Activated CD8-positive, alpha-beta memory T cell treated with anti-CD3 and anti-CD28 coated beads for 4 hours (primary cell): ENCODE measurements at regions not wholly inside any gene's neighbourhood (a gene's known extent, or its start where the extent isn't known, plus 50 kb on each side); places are given as distances from the start of the nearest gene placed in this dataset.

ENCODE experiments used
- DNase-seq, 2 donors: peaks; one replicate each; pipeline ENCODE4 v3.0.0-alpha.2; 2020; ENCODE audit warnings: low read depth in 2 of 2

DNA sequence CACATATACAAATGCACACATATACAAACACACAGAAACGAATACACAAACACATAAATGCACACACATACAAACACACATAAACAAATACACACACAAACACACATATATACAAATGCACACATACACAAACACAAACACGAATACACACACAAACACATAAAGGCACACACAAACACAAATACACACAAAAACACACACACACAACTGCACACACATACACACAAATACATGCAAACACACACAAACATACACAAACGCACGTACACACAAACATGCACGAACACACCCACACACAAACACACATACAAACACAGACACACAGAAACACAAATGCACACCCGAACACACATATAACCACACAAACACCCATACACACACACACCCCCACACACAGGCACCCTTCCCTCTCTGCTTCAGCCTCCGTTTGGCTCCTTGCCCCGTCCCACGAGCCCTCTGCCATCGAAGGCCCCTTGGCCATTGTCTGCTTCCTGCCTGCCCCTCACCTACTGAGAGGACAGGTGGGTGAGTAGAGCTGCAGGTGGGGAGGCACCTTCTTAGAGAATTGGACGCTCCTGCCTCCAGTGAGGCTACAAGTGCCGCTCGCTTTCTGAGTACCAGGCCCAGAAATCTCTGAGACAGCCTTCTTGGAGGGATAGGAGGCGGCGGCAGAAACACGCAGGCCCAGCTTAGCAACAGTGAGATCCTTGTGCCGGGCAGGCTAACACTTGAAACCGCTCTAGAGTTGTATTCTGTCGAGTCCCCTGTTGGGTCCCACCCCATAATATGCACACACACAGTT lies 331.2 kb downstream of the FOXL1 start:
- no peak for DNase-seq

DNA sequence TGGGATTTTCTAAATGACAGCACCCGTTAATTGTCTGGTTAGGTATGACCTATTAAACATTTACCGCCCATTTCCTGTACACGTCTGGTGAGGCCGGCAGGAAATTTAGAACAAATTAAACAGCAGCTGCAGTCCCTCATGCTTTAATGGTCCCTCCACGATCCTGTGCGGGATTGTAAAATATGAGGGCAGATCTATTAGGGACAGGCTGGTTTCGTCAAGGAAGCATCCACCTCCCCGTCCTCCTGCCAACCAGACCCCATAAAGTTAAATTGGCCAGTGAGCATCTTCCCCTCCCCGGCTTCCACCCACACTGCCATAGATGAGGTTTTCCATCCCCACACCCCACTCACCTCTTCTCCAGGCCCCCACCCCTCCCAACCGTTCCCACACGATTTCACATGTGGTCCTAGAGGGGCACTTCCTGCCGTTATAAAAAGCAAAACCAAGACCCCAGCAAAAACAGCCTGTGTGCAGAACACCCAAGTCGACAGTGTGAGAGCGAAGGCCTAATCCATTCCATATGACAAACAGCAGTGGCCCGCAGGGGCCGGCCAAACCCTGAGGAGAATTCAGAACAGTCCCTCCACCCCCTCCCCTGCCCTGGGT lies 331.9 kb downstream of the FOXL1 start:
- no peak for DNase-seq

DNA sequence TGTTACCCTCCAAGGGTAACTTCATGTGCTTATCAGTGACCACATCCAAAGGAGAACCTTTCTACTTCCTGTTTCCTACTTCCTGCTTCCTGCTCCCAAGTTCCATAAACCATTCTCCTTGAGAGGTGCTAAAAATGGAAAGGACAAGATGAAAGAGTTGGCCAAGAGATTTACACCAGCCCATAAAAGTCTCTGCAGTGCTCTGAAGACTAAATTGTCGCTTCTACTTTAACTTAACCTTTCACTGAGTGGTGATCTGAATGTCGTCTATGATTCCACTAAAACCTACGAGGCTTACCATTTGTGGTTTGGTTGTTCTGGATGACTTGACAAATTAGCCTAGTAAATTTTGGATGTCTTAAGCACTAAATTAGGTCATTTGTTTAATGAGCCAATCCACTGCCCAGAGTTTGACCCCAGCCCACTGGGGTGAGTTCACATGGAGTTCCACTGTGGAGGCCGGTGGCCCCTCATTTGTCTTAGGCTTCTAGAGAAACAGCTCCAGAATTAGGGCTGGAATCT lies 333.1 kb downstream of the FOXL1 start:
- DNase-seq, result no peak

DNA sequence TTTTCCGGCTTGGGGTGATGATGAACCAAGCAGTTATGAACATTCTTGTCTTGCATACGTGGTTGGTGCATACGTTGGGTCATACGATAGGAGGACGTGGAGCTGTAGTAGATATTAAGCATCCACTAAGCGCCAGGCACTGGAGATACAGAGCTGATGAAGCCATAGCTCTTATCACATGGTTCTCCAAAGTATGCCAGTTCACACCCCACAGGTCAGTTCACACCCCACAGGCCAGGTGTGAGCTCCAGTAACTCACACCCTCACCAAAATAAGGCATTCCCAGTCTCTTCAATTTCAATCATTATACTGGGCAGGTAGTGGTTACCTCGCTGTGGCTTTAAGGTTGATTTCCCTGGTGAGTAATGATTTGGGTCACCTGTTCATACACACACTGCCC lies 335.5 kb downstream of the FOXL1 start:
- DNase-seq, result no peak

DNA sequence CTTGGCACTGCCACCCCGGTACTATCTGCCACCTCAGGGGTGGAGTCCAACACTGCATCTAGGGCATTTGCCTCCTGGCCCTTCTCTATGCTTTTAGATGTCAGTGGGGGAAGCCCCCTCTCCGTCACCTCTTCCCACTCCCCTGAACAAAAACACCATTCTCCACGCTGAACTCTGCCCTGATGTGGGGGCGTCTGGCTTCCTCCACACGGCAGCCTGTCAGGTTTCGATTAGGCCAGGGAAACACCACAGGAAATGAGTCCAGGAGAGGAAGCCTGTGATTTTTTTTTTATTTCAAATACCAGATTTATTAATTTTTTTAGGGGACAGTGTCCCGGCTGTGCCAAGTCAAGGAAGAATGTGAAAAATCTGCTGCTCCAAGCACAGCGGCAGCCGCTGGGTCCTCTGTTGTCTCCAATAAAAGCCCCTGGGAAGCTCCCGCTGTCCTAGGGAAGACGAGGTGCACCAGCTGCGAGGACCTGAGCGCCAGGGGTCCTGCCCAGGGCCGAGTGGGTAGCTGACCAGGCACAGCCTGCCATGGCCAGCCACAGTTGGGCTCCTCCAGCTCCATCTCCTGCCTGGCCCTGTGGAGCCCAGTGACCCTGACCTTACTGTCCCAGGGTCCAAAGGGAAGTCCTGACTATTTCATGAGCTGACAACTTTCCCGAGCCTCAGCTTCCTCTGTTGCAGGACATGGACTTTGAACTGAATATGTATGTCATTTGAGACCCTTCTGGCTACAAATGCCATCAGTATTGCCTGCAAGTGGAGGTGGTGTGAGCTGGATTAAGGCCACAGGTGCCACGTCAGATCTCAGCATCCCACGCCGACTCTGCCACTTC lies 336.7 kb downstream of the FOXL1 start:
- no peak for DNase-seq

DNA sequence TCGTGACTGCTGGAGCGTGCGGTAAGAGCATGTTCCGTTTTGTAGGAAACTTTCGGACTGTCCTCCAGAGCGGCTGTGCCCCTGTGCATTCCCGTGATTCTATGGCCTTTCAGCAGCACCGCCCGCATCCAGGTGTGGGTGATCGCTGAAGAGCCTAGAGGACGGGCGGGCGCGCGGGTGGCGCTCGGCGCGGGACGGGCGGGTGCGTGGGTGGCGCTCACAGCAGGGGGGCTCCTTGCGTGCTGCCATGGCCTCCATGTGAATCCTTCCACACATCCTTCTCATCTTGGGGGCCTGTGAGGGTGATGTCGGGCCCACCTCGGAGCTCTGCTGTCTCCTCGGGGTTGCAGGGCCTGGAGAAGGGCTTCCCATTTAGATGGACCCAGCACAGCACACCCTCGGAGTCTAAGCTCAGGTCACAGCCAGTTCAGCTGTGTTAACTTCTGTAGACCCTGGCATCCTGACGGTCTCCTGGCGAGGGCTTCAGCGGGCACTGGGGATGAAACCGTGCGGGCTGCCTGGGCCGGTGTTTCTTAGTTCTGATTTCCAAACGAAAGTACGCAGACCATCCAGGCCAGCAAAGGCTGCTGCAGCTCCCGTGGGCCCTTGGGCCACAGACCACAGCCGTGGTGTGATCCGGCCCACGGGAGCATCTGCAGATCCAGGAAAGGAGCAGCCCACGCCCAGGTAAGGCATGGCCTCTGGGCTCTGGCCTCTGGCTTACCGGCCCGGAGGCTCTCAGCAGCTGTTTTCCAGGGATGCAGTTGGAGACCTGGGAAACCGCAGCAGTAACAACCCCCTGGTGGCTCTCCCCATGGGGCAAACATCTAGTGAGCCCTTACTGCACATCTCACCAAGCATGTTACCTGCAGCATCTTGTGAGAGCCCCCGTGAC lies 339.4 kb downstream of the FOXL1 start:
- DNase-seq, result no peak

DNA sequence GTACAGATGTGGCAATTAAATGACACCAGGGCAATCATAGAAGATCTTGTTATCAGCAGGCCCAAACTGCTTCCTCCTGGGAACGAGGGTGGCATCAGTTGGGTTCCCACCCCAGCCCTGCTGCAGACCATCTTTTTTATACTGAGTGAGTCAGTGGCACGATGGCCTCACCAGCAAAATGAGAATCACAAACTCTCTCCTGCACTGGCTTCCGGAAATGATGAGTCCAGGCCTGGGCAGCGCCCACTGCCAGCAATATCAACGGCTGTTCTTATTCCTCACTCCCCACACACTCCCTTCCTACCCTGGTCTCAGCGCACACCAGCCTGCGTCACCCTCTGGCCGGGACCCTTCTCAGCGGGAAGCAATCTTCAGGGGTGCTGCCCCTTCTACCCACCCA lies 340.3 kb downstream of the FOXL1 start:
- DNase-seq, result no peak

DNA sequence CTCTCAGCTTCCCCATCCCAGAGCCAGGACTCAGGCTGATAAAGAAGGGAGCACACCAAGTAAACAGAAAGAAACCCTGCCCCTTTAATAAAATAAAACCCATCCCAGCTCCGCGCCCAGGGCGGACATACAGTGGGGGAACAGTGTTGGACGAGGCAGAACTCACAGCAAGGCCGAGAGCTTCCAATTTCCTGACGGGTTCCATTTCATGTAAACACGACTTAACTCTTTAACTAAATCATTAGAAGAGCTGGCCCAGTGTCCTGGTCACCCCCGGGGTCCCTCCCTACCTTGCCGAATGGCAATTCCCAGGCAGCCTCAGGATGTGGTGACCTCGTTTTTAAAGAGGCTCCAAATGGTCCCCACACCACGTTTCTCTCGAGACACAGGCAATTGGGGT lies 340.7 kb downstream of the FOXL1 start:
- DNase-seq, result no peak

DNA sequence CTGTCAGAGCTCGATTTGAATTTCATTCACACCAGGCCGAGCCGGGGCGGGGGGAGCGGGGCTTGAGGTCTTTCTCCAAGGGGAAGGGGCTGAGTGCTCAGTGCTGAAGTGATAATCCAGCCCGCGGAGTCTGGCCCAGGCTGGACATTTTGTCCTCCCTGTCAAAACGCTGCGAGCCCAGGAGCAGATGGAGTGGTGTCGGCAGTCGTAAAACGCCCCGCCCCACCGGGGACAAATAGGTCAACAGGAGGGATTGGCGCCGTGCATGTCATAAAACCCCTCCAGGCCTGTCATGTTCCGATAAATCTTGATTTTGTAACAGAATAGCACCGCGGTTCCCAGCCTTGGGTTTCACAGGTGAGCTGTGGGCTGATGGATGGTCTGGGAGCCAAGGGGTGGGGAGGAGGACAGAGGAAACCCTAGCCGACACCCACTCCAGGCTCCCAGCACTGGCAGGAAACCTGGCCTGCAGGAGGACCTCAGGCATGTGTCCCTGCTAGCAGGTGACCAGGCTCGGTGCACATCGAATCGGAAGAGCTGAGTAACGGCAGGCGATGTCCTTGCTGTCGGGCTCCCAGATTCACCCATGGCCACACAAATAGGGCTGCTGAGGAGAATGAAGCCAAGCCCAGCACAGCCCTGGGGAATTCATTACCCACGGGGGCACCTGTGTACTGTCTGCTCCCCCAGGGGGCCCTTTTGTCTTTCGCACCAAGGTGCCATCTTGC lies 341.4 kb downstream of the FOXL1 start:
- no peak for DNase-seq

DNA sequence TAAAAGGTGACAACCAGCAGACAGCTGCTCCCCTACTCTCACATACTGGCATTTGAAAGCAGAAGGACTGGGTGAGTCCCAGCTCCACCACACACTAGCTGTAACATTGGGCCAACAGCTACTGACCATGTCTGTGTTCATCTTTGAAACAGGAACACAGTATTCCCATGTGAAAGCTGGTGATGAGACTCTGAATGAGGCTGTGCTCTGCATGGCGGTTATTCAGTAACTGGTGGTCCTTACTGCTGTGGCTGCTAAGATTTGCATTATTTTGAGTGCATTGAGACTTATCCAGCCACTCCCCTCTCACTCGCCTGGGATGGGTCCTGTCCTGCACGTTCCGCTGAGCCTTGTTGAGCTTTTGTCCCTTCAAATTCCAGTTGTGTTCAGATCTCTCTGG lies 342.9 kb downstream of the FOXL1 start:
- no peak for DNase-seq

DNA sequence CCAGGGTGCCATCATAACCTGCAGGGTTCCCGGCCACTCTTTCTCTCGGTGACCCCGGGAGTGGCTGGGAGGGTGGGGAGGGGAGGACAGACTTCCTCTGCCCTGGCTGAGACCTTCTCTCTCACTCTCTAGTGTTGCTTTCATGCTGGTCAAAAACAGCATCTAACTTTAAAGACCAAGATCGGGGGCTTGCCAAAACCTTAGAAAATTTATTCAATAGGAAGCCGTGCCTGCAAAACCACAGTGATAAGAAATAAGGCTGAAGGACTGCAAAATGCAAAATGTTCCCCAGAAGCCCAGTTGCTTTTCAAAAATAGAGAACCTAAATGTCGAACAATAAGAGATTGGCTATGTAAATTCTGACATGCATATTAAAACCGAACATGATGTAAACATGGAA lies 344.0 kb downstream of the FOXL1 start:
- no peak for DNase-seq

DNA sequence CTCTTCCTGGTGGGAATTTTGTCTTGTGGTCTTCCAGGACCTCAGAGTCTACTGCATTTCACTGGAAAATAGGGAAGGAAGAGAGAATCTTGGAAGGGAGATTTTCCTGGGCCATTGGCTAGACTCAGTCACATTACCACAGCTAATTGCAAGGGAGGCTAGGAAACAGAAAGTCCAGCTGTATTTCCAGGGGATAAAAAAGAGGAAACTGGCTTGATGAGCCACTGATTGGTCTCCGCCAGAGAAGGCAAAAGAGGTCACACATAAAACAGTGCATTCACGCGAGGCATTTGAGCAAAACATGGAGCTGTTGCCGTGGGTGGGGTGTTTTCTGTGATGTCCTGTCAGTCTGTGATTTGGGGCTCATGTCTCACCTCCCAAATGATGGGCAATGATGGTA lies 345.3 kb downstream of the FOXL1 start:
- no peak for DNase-seq

DNA sequence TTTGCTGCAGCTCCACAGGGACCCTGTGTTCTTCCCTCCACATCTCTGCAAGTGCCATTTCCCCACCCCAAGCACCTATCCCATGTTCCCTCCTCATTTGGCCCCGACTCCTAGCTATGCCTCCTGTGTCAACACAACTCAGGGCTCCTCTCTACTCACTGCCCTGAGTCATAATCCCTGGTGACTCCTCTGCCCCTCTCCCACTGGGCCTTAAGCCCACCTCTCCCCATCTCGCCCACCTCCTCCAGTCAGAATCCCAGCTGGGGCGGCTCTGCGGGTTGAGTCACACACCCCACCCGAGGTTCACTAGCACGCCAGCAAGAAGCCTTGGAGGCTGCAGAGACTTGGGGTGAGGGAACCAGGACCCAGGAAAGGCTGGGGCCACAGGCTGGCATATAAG lies 346.2 kb downstream of the FOXL1 start:
- DNase-seq, result no peak

DNA sequence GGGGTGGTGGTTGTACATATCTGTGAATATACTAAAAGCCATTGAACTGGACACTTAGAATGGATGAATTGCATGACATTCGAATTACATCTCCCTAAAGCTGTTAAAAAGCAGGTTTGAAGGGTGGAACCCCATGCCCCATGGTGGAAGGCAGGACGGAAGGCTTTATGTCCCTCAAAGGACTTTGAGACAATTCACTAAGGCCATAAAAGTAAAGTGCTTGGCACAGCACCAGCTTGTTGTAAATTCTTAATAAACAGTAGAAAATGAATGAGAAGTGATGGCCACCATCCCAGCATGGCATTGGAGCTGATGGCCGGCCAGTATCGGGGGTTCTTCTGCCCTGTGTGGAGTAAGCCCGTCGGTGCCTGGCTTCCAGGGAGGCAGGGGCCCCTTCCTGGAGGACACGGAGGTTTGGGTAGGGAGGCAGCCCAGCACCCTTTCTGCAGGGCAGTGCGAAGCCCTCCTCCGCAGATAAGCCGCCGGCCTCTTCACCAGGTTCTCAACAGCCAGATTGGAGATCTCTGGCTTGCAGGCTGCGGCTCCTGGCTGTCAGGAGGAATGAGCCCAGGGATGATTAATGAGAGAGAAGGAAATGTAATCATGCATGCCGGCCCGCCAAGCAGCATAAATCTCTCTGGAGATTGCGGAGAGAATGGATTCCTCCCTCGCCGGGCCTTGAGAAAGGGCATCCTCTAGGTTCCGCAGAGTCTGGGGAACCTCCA lies 346.9 kb downstream of the FOXL1 start:
- DNase-seq, result no peak

DNA sequence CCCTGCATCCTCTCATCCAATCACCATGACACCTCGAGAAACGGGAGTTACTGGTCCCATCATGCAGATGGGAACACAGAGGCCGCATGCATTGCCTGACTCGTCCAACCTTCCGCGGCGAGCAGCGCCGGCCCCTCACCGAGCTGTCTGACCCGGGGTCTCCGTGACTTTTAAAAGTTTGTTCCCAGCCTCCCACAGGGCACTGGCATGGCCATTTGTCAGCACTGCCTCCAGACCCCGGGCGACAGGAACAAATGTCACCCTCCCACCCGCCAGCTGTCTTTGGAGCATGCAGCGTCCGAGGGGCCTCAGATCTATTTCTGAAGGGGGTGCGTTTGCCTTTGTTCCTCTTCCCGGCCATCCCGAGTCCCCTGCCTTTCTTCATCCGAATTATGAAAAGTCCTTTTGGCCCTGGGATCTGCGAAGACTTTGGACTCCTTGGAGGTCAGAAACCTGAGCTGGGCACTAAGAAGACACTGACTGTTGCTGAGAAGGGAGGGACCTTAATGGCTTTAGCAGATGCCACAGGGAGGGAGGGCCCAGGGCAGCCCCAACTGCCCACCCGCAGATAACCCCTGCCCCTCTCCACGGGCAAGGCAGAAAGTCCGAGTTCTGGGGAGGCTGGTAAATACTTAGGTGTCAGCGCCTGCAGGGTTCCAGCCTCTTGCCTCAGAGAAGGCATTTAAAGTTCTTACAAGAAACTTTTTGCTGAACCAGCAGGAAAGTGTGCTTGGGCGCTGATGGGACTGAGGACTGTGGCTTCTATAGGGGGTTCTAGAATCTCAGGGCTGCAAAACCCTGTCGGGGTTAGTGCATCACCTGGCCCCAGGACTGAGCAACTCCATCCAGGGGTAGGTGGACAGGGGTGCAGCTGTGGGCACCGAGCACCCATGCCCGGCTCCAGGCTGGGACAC lies 348.1 kb downstream of the FOXL1 start:
- no peak for DNase-seq

DNA sequence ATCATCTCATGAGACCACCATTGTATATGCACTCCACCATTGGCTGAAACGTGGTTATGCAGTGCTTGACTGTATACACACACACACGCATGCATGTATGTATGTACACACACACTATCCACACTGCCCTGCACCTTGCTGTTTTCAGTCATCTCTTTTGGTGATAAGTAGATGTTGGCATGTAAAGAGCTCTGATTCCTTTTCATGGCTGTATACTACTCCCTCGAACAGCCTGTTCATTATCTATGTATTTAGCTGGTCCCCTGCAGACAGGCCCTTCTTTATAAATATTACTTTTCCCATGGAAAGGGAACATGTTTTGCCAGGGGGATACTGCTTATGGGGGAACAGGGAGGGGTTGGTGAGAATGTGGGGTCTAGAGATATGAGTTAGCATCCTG lies 349.4 kb downstream of the FOXL1 start:
- DNase-seq, result no peak

DNA sequence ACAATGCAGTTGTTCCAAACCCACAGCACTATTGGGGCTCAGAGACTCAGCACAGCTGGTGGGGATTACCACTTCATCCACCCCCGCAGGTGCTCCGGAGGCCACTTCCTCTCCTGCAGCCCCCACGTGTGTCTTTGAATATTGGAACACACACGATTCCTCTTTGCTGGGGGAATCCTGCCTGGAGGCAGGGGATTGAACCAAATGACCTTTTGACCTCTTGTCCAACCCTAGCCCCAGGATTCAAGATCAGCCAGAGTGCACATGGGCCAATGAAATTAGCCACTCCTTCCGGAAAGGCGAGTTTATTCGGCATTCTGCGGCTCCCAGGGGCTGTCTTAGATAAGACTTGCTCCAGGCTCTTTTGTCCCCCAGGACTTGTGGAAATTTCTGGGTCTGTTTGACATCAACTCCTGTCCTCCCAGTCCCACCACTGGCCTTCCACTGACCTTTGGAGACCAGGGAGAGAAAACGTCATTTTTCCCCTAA lies 350.2 kb downstream of the FOXL1 start:
- DNase-seq, result no peak

DNA sequence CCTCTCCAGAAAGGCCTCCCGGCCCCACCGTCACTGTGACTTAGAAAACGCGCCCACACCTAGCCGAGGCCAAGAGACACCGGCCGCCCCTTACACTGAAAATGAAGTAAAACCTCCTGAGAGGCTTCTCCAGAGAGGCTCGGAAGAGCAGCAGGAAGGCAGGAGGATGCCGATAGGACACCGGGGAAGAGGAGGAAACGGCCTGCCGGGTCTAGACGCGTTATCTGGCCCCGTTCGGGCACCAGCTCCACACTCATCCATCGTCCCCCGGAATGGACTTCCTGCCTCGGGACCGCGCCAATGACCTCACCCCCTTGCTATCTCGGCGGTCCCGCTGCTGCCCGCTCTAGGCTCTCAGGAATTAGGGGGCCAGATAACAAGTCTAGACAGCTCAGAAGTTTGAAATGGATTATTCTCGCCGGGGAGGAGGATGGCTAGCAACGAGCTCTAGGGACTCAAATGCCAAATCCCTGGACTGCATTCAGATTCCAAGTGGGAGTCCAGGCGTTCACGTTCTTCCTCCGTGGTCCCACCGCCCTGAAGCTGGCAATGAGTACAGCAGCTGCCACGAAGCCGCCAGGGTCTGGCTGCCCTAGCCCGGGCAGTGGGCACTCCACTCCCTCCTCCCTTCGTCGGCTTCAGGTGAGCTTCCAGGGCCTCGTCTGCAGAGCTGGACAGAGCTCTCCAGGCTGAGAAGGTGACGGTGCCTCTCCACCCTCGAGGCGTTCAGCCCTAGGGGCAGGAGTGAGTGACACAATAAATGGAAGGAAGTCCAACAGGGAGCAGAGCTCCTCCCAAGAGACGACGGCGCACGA lies 350.9 kb downstream of the FOXL1 start:
- no peak for DNase-seq
